ENCODE measurements at regions not wholly inside any gene's neighbourhood (a gene's known extent, or its start where the extent isn't known, plus 50 kb on each side); places are given as distances from the start of the nearest gene placed in this dataset.

- TF ChIP-seq CTCF (IDR thresholded peaks at IDR 0.05), result no peak
- TF ChIP-seq POLR2A (IDR thresholded peaks at IDR 0.05), result no peak
Observed at GRCh38 chr10:128377988-128378387, 251.8 kb upstream of the MKI67 start.
